ENCODE measurements at regions not wholly inside any gene's neighbourhood (a gene's known extent, or its start where the extent isn't known, plus 50 kb on each side); places are given as distances from the start of the nearest gene placed in this dataset.

DNA sequence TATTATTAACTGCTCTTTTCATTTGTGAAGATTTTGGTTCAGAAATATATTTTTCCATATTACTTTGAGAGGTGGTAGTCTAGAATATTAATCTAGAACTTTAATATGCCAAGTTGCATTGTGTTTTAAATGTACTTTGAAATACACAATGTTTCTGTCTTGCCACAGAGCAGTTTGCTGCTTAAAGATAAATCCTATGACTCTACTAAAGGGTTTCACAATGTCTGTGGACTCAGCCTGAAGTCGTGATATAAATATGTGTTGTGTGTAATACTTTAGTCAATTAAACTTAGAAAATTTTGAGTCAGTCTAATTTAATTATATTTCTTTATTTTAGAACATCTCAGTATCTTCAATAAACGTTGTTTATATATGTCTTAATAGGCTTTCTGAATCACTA lies 1771.7 kb upstream of the PCDH7 start:
- DNase-seq (ENCODE audit: low read depth, low spot score) (no peak), ATAC-seq (no peak)
- ChIA-PET POLR2A (no interaction called here), CTCF (no interaction called here)
- Histone ChIP-seq H3K36me3 (ENCODE audit: control insufficient read depth, insufficient read depth, low read length) (no peaks in the 10 kb centered on the region), H3K4me1 (ENCODE audit: control insufficient read depth, insufficient read depth, low read length) (no peaks in the 10 kb centered on the region), H3K4me3 (ENCODE audit: low read depth in 2 of 2, low read length in 2 of 2) (no peak overlapping the region), H3K9me3 (ENCODE audit: control insufficient read depth, insufficient read depth, low read depth, low read length) (no peaks in the 10 kb centered on the region), H3K27me3 (ENCODE audit: control insufficient read depth, insufficient read depth, low read length) (no peaks in the 10 kb centered on the region), H3K27ac (ENCODE audit: low read length) (no peak overlapping the region)
- TF ChIP-seq, protein P1, sequence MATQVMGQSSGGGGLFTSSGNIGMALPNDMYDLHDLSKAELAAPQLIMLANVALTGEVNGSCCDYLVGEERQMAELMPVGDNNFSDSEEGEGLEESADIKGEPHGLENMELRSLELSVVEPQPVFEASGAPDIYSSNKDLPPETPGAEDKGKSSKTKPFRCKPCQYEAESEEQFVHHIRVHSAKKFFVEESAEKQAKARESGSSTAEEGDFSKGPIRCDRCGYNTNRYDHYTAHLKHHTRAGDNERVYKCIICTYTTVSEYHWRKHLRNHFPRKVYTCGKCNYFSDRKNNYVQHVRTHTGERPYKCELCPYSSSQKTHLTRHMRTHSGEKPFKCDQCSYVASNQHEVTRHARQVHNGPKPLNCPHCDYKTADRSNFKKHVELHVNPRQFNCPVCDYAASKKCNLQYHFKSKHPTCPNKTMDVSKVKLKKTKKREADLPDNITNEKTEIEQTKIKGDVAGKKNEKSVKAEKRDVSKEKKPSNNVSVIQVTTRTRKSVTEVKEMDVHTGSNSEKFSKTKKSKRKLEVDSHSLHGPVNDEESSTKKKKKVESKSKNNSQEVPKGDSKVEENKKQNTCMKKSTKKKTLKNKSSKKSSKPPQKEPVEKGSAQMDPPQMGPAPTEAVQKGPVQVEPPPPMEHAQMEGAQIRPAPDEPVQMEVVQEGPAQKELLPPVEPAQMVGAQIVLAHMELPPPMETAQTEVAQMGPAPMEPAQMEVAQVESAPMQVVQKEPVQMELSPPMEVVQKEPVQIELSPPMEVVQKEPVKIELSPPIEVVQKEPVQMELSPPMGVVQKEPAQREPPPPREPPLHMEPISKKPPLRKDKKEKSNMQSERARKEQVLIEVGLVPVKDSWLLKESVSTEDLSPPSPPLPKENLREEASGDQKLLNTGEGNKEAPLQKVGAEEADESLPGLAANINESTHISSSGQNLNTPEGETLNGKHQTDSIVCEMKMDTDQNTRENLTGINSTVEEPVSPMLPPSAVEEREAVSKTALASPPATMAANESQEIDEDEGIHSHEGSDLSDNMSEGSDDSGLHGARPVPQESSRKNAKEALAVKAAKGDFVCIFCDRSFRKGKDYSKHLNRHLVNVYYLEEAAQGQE (IDR thresholded peaks at IDR 0.05; ENCODE audit: insufficient read depth in 1 of 2, low read depth in 2 of 2, low read length in 1 of 2) = no peak
- TF ChIP-seq POLR2AphosphoS5 (IDR thresholded peaks at IDR 0.05; ENCODE audit: low read depth, low read length) (no peak), TCF7L2 (IDR thresholded peaks at IDR 0.05; ENCODE audit: low read depth, low read length) (no peak), SIN3A (IDR thresholded peaks at IDR 0.05; ENCODE audit: borderline replicate concordance, insufficient read depth, low read depth, low read length) (no peak), CTCF (IDR thresholded peaks at IDR 0.05) (no peak)
- in situ Hi-C loops (cut with HindIII; ENCODE audit: low pct_unique_long_range_greater_than_20kb, low sequenced_read_pairs) = no loop called here
- intact Hi-C loops (cut with micrococcal nuclease; ENCODE audit: unreplicated experiment) = no loop called here
- BruUV-seq (replicated peaks) = no TSS peak

DNA sequence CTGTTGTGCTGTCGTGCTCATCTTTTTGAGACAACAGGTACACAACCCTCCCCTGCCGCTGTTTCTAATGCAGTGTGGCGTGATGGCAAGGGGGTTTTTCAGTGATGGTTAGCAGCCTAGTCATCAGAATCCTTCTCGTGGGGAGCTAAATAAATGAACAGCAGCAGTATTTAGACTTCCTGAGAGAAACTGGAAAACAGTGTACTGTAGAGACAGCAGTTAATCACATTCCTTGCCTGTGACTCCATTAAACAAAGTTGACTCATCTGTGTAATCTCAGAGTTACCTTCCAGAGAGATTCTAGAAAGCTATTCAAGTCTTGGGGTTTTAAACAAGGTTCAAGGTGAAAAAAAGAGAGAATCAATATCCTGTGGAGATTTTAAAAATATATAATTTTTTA lies 1753.2 kb upstream of the PCDH7 start:
- Histone ChIP-seq H3K27ac (ENCODE audit: low read length) (no peak overlapping the region), H3K4me3 (ENCODE audit: low read depth in 2 of 2, low read length in 2 of 2) (no peak overlapping the region), H3K9me3 (ENCODE audit: control insufficient read depth, insufficient read depth, low read depth, low read length) (no peaks in the 10 kb centered on the region), H3K36me3 (ENCODE audit: control insufficient read depth, insufficient read depth, low read length) (no peaks in the 10 kb centered on the region), H3K4me1 (ENCODE audit: control insufficient read depth, insufficient read depth, low read length) (no peaks in the 10 kb centered on the region), H3K27me3 (ENCODE audit: control insufficient read depth, insufficient read depth, low read length) (no peaks in the 10 kb centered on the region)
- DNase-seq (ENCODE audit: low read depth, low spot score) (peak; percentile 10), ATAC-seq (peak; percentile 86)
- POLR2A ChIA-PET = no interaction called here
- in situ Hi-C loops (cut with HindIII; ENCODE audit: low pct_unique_long_range_greater_than_20kb, low sequenced_read_pairs) (no loop called here), intact Hi-C loops (cut with micrococcal nuclease; ENCODE audit: unreplicated experiment) (no loop called here)
- no peak for TF ChIP-seq TCF7L2 (IDR thresholded peaks at IDR 0.05; ENCODE audit: low read depth, low read length)
- TF ChIP-seq POLR2AphosphoS5 (IDR thresholded peaks at IDR 0.05; ENCODE audit: low read depth, low read length) = no peak
- TF ChIP-seq CTCF (IDR thresholded peaks at IDR 0.05) = no peak
- no peak for TF ChIP-seq SIN3A (IDR thresholded peaks at IDR 0.05; ENCODE audit: borderline replicate concordance, insufficient read depth, low read depth, low read length)
- TF ChIP-seq, protein P1 (IDR thresholded peaks at IDR 0.05; ENCODE audit: insufficient read depth in 1 of 2, low read depth in 2 of 2, low read length in 1 of 2) = no peak
- no TSS peak for BruUV-seq (replicated peaks)
- CTCF ChIA-PET = no interaction called here

Data from Panc1 (cell line).